GM12874 (cell line): ENCODE measurements at regions not wholly inside any gene's neighbourhood (a gene's known extent, or its start where the extent isn't known, plus 50 kb on each side); places are given as distances from the start of the nearest gene placed in this dataset.

Source experiments
- CTCF ChIP-seq: IDR thresholded peaks from 2 replicates; pipeline ENCODE4 v1.5.1; 2011; ENCODE audit warnings: low read depth, mild to moderate bottlenecking, control low read depth, low read length, moderate library complexity; ENCODE audit not compliant: insufficient read depth

- no peak for TF ChIP-seq CTCF
Observed at GRCh38 chr4:102399021-102399420, 53.7 kb upstream of the SLC39A8 start.

DNA sequence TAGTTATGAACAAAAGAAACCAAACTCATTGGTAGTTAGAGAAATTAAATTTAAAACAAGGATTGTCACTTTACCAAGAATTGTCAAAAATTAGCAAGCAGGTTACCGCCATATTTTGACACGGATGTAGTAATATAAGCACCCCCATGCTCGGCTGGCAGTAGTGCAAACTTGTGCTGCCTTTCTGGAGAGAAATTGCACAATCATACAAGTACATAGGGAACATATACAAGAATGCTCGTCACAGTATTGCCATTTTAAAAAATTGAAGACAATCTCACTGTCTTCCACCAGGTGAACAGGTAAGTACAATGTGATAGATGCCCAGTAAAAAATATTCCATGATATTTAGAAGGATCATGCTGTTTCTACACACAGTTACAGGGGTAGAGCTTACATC is 55.6 kb upstream of the SLC39A8 start:
- no peak for TF ChIP-seq CTCF

- TF ChIP-seq CTCF: no peak
Observed at GRCh38 chr4:102402223-102402622, 56.9 kb upstream of the SLC39A8 start.

- no peak for TF ChIP-seq CTCF
Observed at GRCh38 chr4:102403116-102403515, 57.8 kb upstream of the SLC39A8 start.

GRCh38 chr4:102404431-102404969 is 59.2 kb upstream of the SLC39A8 start:
- no peak for TF ChIP-seq CTCF

- no peak for TF ChIP-seq CTCF
Observed at GRCh38 chr4:102405821-102406401, 60.6 kb upstream of the SLC39A8 start.

- TF ChIP-seq CTCF: no peak
Observed at GRCh38 chr4:102411408-102411807, 66.1 kb upstream of the SLC39A8 start.

DNA sequence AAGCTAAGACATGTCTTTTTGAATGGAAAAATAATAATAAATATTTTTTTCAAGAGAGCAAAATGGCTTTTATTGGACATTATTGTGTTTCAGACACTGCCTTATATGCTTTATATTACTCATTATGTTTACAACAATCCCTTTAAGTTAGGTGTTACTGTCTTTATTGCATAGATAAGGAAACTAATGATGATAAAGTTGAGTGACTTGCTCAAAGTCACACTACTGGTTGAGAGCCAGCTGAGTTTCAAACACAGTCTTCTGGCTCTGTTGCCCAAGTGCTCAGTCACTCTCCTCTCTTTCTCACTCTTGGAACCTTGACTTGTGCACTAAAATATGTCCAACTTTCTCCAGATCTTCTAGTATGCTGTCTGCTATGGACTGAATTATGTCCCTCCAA is 71.5 kb upstream of the SLC39A8 start:
- TF ChIP-seq CTCF: no peak
